ENCODE measurements at regions not wholly inside any gene's neighbourhood (a gene's known extent, or its start where the extent isn't known, plus 50 kb on each side); places are given as distances from the start of the nearest gene placed in this dataset.
"Not testable (repeated sequence)": the region's sequence is repeated elsewhere in the genome, so short reads cannot be mapped to it uniquely, and the experiment has no call there.

DNA sequence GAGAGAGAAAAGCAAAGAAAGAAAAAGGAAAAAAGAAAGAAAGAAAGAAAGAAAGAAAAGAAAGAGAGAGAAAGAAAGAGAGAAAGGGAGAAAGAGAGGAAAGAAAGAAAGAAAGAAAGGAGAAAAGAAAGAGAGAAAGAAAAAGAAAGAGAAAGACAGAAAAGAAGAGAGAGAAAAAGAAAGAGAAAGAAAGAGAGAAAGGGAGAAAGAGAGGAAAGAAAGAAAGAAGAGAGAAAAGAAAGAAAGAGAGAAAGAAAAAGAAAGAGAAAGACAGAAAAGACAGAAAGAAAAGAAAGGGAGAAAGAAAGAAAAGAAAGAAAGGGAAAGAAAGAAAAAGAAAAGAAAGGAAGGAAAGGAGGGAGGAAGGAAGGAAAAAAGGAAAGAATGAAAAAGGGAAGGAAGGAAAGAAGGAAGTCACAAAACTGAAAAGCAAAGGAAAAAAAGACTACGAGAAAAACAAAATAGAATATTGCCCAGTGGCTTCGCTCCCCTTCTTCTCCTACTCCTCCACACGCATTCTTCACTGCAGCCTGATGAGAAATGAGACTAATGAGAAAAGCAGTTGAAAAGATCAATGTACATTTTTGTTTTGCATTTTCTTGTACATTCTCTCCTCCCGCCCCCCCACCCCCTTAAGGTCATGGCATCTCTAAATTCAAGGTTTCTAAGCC, 170.0 kb downstream of the SOD2 start:
- no peak for DNase-seq

DNA sequence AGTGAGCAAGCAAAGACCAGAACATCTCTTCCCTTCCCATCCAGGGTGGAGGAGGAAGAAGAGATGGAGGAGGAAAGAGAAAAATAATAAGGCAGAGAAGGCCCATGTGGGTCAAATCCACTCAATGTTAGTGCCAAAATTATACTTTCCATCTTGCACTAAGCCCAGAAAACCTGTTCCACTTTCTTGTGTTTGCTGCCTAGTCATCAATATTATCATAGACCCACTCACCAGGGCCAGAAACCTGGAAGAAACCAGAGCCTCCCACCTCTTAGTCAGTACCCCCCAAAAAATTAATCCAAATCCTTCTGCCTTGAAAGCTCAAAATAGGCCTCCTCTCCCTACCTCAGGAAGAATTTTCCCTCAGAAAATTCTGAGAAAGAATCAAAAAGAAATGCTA, 171.1 kb downstream of the SOD2 start:
- DNase-seq, result no peak

DNA sequence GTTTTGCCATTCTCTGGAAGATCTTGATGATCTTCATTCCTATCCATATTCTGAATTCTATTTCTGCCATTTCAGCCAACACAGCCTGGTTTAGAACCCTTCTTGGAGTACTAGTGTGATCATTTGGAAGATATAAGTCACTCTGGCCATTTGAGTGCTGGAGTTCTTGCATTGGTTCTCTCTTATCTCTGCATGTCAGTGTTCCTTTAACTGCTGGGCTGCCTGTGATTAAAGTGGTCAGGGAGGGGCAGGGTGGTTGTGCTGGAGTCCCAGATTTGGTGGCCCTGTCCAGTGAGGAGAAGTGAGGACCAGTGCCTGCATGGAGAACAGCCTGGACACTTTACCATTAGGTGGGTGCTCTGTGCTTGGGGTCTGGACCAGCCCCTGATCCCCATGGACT, 173.0 kb downstream of the SOD2 start:
- DNase-seq, result no peak

- DNase-seq, result not testable (repeated sequence)
Measured at GRCh38 chr6:159515811-159516210, 177.2 kb downstream of the SOD2 start.

DNA sequence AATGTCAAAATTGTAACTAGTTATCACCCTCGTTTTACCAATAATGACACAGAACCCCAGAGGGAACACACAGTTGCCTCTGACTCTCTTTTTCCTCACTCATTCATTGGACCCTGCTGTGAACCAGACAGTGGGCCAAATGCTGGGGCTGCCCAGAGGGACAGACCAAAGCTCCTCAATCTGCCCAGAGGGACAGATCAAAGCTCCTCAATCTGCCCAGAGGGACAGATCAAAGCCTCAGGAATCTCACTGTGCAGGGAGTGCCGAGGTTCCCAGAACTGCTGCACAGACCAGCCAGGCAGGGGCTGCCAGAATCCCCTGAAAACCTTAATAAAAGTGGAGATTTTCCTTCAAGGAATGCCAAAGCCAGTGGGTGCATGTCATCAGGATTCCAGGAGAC, 179.1 kb downstream of the SOD2 start:
- no peak for DNase-seq

DNA sequence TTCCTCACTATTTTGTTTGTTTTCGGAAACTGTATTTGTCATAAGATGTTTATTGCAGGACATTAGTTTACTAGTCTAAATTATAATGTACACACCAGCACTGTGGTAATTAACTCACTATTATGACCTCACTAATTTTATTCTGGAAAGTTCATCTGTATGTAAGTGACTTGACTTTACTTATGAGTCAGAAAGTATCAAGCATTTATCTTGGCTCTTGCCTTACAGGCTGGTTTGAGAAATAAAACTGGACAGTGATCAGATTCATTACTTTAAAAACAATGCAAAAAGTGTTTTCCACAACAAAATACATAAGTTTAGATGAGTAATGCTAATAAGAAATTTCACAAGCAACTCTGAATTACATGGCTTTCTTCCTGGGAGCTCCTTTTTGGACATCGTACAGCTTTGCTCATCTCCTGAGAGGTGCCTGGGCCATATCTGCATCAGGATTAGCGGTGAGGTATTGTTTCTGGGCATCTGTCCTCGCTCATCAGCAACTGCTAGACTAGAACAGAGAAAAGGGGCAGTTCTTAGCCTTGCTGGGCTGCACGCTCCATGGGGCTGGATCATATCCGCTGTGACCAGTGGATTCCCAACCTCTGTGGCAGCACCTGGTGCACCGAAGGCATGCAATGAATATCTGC, 179.8 kb downstream of the SOD2 start:
- DNase-seq, result no peak

DNA sequence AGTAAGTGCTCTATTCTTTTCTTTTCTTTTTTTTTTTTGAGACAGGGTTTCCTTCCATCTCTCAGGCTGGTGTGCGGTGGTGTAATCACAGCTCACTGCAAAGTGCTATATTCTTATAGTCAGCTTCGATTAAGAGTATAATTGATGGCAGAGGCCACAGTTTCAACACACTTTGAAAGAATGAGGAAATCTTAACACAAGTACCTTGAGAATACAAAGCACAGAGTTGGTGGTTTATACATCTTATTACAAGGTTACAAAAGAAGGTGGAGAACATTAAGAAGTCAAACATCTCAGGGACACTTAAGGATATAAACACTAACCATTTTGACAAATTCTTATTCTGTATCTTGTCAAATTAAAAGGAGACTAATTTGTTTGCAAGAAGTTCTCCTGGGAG, 180.5 kb downstream of the SOD2 start:
- DNase-seq, result no peak

DNA sequence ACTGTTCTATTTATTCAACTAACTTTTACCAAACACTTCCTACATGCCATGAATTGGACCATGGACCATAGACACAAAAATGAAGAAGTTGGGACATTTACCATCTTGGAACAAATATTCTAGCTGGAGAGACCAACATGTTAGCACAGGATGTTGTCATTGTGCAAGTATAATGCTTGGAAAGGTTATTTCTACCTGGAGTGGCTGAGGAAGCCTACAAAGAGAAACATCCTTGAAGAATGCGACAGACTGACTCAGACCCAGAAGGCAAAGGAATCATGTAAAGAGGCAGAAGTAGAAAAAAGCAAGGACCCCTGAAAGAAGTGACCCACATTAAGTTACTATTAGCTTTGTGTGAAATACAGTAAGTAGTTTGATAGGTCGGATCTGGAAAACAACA, 180.9 kb downstream of the SOD2 start:
- DNase-seq, result no peak

DNA sequence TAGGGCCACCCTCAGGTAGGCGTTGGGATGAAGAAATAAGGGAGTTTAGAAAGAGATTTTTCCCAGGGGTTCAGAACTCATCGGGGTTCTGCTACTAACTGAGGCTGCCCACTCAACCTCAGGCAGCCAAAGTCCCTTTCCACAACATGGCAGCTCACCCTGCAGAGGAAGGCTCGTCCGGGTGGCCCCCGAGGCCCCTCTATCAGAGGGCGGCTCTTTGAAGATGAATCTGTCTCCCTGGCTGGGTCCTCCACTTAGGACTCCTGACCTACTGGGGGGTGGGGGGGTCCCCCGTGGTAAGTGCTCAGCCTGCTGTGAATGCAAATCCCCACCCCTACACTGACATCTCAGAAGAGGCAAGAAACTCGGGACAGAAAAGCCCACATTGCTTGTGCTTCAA, 182.9 kb downstream of the SOD2 start:
- DNase-seq, result no peak

DNA sequence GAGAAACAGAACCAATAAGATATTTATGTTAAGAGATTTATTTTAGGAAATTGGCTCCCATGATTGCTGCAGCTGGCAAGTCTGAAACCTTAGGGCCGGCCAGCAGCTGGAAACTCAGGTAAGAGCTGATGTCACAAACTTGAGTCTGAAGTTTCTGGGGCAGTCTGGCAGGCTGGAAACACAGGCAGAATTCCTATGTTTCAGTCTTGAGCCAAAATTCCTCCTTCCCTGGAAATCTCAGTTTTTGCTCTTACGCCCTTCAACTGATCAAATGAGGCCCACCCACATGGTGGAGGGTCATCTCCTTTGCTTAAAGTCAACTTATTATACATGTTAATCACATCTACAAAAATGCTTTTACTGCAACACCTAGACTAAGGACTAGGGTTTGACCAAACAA, 184.1 kb downstream of the SOD2 start:
- DNase-seq, result no peak

GRCh38 chr6:159506048-159506447, 187.0 kb downstream of the SOD2 start:
- DNase-seq, result no peak

- DNase-seq, result no peak
Measured at GRCh38 chr6:159505140-159505922, 187.7 kb downstream of the SOD2 start.

DNA sequence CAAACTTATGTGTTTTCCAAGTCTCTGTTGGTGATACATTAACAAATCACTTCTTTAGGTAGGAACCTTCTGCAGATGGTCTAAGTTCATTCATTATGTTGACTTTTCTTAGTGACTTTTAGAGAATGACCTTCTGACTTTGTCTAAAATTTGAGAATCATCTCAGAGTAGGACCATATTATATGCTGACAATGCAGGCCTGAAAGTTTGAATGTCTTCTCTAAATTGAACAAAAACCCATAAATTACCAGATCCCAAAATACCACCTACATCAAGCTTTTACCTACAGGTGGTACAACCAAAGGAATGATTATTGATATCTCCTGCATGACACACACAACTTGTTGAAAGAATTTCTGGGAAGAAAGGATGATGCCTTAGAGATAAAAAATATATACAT, 191.5 kb downstream of the SOD2 start:
- no peak for DNase-seq

- no peak for DNase-seq
Measured at GRCh38 chr6:159499034-159499433, 194.0 kb downstream of the SOD2 start.

GRCh38 chr6:159494586-159494972, 198.5 kb downstream of the SOD2 start:
- no peak for DNase-seq

- no peak for DNase-seq
Measured at GRCh38 chr6:159493898-159494585, 199.0 kb downstream of the SOD2 start.

- no peak for DNase-seq
Measured at GRCh38 chr6:159493231-159493897, 199.7 kb downstream of the SOD2 start.

GRCh38 chr6:159490298-159490937, 202.6 kb downstream of the SOD2 start:
- peak in 1 of 2 donors; percentile 59 for DNase-seq

DNA sequence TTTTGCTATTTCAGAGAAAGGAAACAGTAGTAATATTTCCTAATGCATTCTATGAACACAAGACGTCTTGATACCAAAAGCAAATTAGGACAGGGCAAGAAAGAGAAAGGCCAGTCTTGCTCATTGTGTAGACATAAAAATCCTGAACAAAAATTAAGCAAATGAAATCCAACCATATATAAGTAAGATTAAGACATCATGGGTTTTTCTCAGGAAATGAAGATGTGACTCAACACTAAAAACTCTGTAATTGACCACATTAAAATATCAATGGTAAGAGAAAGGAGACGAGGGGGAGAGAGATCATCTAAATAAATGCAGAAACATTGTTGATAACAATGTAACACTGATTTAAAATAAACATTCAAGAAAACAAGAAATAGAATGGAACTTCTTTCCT, 205.4 kb downstream of the SOD2 start:
- no peak for DNase-seq

GRCh38 chr6:159483259-159483658, 209.8 kb downstream of the SOD2 start:
- DNase-seq, result no peak

DNA sequence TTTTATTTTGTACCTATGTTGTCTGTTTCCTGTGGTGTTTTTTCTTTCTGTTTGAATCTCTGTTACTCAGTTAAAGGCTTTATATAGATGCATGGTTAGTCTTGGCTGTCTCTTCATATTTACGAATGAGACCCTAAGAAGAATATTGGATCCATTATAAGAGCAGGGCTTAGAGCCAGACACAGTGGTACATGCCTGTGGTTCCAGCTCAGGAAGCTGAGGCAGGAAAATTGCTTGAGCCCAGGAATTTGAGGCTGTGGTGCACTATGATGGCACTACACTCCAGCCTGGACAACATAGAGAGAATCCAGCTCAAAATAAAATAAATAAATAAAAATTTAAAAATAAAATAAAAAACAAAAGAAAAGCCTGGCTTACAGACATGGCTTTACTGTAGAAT, 211.1 kb downstream of the SOD2 start:
- no peak for DNase-seq

GRCh38 chr6:159480471-159480870, 212.6 kb downstream of the SOD2 start:
- no peak for DNase-seq
